Keratinocyte (primary cell): ENCODE measurements at regions not wholly inside any gene's neighbourhood (a gene's known extent, or its start where the extent isn't known, plus 50 kb on each side); places are given as distances from the start of the nearest gene placed in this dataset.

Experiments used
- DNase-seq: peaks from one replicate; pipeline ENCODE4 v3.0.0-alpha.2; 2011; ENCODE audit warnings: low read depth, missing footprints, low spot score
- FAIRE-seq: peaks from 2 replicates; lab custom pipeline; 2011; peaks lifted over from hg19 to GRCh38; lab: Jason Lieb, UNC
- H2AFZ ChIP-seq: 2 replicates; pipeline ENCODE4 v1.6.0; 2012; ENCODE audit warnings: low read length, control low read depth, inconsistent platforms; ENCODE audit not compliant: control insufficient read depth
- H3K27ac ChIP-seq: 2 replicates; pipeline ENCODE4 v1.5.1; 2011; ENCODE audit warnings: low read length; ENCODE audit not compliant: control insufficient read depth, insufficient read depth
- H3K27me3 ChIP-seq: 3 replicates; pipeline ENCODE4 v1.6.0; 2011; ENCODE audit warnings: low read length; ENCODE audit not compliant: control insufficient read depth, insufficient read depth; ENCODE audit errors: extremely low read depth
- H3K36me3 ChIP-seq, 2 experiments: 2 replicates in 1 of 2; 3 replicates in 1 of 2; pipeline ENCODE4 v1.5.1; 2011; ENCODE audit warnings: low read length in 2 of 2, mild to moderate bottlenecking in 1 of 2; ENCODE audit not compliant: control insufficient read depth in 2 of 2, insufficient read depth in 2 of 2; ENCODE audit errors: extremely low read depth in 1 of 2
- H3K4me1 ChIP-seq: 3 replicates; pipeline ENCODE4 v1.5.1; 2011; ENCODE audit warnings: low read length; ENCODE audit not compliant: control insufficient read depth, insufficient read depth; ENCODE audit errors: extremely low read depth
- H3K4me2 ChIP-seq: 3 replicates; pipeline ENCODE4 v1.6.0; 2011; ENCODE audit warnings: low read depth, low read length; ENCODE audit not compliant: control insufficient read depth, insufficient read depth; ENCODE audit errors: extremely low read depth
- H3K4me3 ChIP-seq, 3 experiments: fragments of 200-600 bp in 1 of 3; sonication (generic) in 1 of 3; 2 replicates in 2 of 3; 3 replicates in 1 of 3; pipeline ENCODE4 v1.5.1; 2011 to 2016; ENCODE audit warnings: low read length in 3 of 3, mild to moderate bottlenecking in 3 of 3, control low read depth in 2 of 3, inconsistent platforms in 1 of 3, low read depth in 1 of 3, mixed read lengths in 1 of 3, mixed run types in 1 of 3, moderate library complexity in 1 of 3; ENCODE audit not compliant: control insufficient read depth in 2 of 3, insufficient read depth in 2 of 3; ENCODE audit errors: extremely low read depth in 1 of 3
- H3K79me2 ChIP-seq: 2 replicates; pipeline ENCODE4 v1.6.0; 2012; ENCODE audit warnings: low read length; ENCODE audit not compliant: control insufficient read depth, insufficient read depth
- H3K9ac ChIP-seq: 3 replicates; pipeline ENCODE4 v1.6.0; 2011; ENCODE audit warnings: low read length; ENCODE audit not compliant: control insufficient read depth, insufficient read depth; ENCODE audit errors: extremely low read depth
- H3K9me1 ChIP-seq: 3 replicates; pipeline ENCODE4 v1.6.0; 2011; ENCODE audit warnings: low read length; ENCODE audit not compliant: control insufficient read depth, insufficient read depth; ENCODE audit errors: extremely low read depth
- H3K9me3 ChIP-seq: 2 replicates; pipeline ENCODE4 v1.5.1; 2012; ENCODE audit warnings: low read depth, low read length; ENCODE audit not compliant: control insufficient read depth
- H4K20me1 ChIP-seq: 3 replicates; pipeline ENCODE4 v1.6.0; 2011; ENCODE audit warnings: low read length; ENCODE audit not compliant: control insufficient read depth, insufficient read depth; ENCODE audit errors: extremely low read depth
- CTCF ChIP-seq, 3 experiments: IDR thresholded peaks in 1 of 3; conservative IDR thresholded peaks in 1 of 3; optimal IDR thresholded peaks in 1 of 3; 2 replicates in 2 of 3; 3 replicates in 1 of 3; pipeline versions ENCODE3 to v1.5.1; 2011; ENCODE audit warnings: low read length in 3 of 3, mild to moderate bottlenecking in 3 of 3, moderate library complexity in 2 of 3, control low read depth in 1 of 3, inconsistent platforms in 1 of 3; ENCODE audit not compliant: insufficient read depth in 2 of 3; ENCODE audit errors: extremely low read depth in 1 of 3
- EZH2 ChIP-seq: IDR thresholded peaks from one replicate; pipeline ENCODE4 v1.6.1; 2012; ENCODE audit warnings: inconsistent platforms, mild to moderate bottlenecking, low read length, moderate library complexity
- dilution Hi-C: fragments of 300-500 bp; cut with MboI; formaldehyde crosslinking; loops from one replicate; pipeline ENCODE4 v1.7.0; 2020; ENCODE audit warnings: low sequenced_read_pairs; ENCODE audit not compliant: extremely low pct_ligation_motif_present

- TF ChIP-seq CTCF (optimal IDR thresholded peaks at IDR 0.05 in 1 of 3, IDR thresholded peaks at IDR 0.05 in 1 of 3, conservative IDR thresholded peaks at IDR 0.05 in 1 of 3; ENCODE audit: extremely low read depth in 1 of 3, insufficient read depth in 2 of 3, low read length in 3 of 3) (no peak), EZH2 (no peak)
- H4K20me1 ChIP-seq = no peaks in the 10 kb centered on the region
- no peaks in the 10 kb centered on the region for H3K79me2 ChIP-seq
- no peak for DNase-seq
- H3K4me1 ChIP-seq = no peaks in the 10 kb centered on the region
- FAIRE-seq = no peak
- H3K9me1 ChIP-seq = no peaks in the 10 kb centered on the region
- H3K27me3 ChIP-seq = no peaks in the 10 kb centered on the region
- H3K27ac ChIP-seq = no peak overlapping the region
- no peak overlapping the region for H3K4me2 ChIP-seq
- dilution Hi-C loops = no loop called here
- no peaks in the 10 kb centered on the region for H3K36me3 ChIP-seq
- H3K9ac ChIP-seq = no peak overlapping the region
- no peaks in the 10 kb centered on the region for H3K9me3 ChIP-seq
- H3K4me3 ChIP-seq = no peak overlapping the region
- H2AFZ ChIP-seq = no peak overlapping the region
These were observed 201.3 kb downstream of the GIPC2 start for GRCh38 chr1:78247079-78247478.

GRCh38 chr1:78250201-78250600, 204.4 kb downstream of the GIPC2 start:
- H3K27ac ChIP-seq = no peak overlapping the region
- no peak for FAIRE-seq
- no peak overlapping the region for H3K9ac ChIP-seq
- no peaks in the 10 kb centered on the region for H3K27me3 ChIP-seq
- dilution Hi-C loops = no loop called here
- H3K36me3 ChIP-seq = no peaks in the 10 kb centered on the region
- H2AFZ ChIP-seq = no peak overlapping the region
- TF ChIP-seq CTCF (optimal IDR thresholded peaks at IDR 0.05 in 1 of 3, IDR thresholded peaks at IDR 0.05 in 1 of 3, conservative IDR thresholded peaks at IDR 0.05 in 1 of 3; ENCODE audit: extremely low read depth in 1 of 3, insufficient read depth in 2 of 3, low read length in 3 of 3) (no peak), EZH2 (no peak)
- H3K9me1 ChIP-seq = no peaks in the 10 kb centered on the region
- no peaks in the 10 kb centered on the region for H4K20me1 ChIP-seq
- no peak for DNase-seq
- H3K4me3 ChIP-seq = no peak overlapping the region
- H3K4me1 ChIP-seq = no peaks in the 10 kb centered on the region
- no peaks in the 10 kb centered on the region for H3K9me3 ChIP-seq
- H3K79me2 ChIP-seq = no peaks in the 10 kb centered on the region
- no peak overlapping the region for H3K4me2 ChIP-seq
